GM10266 (cell line): ENCODE measurements at regions not wholly inside any gene's neighbourhood (a gene's known extent, or its start where the extent isn't known, plus 50 kb on each side); places are given as distances from the start of the nearest gene placed in this dataset.

ENCODE experiments used
- DNase-seq: peaks from one replicate; pipeline ENCODE4 v3.0.0; 2012; ENCODE audit errors: extremely low spot score
- TF ChIP-seq, protein P1 (sequence below): IDR thresholded peaks from 2 replicates; pipeline ENCODE4 v1.5.1; 2012; ENCODE audit warnings: mild to moderate bottlenecking, low read depth; ENCODE audit not compliant: control insufficient read depth, insufficient read depth; ENCODE audit errors: missing control alignments

DNA sequence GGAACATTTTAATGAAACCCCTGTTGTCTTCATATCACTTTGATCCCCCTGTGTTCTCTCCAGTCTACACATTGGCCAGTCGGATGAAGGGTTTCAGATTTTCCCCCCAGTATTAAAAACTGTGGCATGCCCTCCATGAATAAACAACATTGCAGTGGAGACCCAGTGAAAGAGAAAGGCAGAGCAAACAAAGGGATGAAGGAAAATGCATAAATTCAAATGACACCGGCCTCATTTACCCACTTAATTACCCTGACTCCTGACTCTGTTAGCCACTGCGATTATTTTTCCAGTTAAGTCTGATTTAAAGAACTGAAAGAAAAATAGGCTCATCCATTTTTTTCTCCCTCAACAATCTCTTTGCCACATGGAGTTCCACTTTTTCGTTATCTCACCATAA lies 569.2 kb downstream of the TFAP2B start:
- DNase-seq: no peak
- TF ChIP-seq, protein P1, sequence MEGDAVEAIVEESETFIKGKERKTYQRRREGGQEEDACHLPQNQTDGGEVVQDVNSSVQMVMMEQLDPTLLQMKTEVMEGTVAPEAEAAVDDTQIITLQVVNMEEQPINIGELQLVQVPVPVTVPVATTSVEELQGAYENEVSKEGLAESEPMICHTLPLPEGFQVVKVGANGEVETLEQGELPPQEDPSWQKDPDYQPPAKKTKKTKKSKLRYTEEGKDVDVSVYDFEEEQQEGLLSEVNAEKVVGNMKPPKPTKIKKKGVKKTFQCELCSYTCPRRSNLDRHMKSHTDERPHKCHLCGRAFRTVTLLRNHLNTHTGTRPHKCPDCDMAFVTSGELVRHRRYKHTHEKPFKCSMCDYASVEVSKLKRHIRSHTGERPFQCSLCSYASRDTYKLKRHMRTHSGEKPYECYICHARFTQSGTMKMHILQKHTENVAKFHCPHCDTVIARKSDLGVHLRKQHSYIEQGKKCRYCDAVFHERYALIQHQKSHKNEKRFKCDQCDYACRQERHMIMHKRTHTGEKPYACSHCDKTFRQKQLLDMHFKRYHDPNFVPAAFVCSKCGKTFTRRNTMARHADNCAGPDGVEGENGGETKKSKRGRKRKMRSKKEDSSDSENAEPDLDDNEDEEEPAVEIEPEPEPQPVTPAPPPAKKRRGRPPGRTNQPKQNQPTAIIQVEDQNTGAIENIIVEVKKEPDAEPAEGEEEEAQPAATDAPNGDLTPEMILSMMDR: no peak

DNA sequence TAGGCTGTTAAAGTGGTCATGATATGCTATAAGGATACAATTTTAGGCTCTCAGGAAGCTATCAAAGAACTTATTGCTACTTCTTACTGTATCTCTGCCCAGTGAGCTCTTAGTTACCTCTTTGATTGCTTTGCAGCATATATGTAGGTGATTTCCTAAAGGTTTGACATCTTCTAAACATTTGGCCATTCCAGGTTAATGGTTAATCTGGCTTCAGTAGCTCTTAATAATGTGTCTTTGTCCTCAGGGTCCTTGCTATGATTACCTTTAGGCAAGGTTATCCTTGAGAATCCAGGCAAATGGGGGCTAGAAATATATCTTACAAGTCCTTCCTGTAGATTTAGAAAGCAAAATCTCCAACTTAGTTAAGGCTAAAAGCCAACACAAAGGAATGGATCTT lies 575.4 kb downstream of the TFAP2B start:
- TF ChIP-seq, protein P1: no peak
- DNase-seq: no peak

- TF ChIP-seq, protein P1: no peak
Observed at GRCh38 chr6:51396583-51396982, 577.9 kb downstream of the TFAP2B start.

GRCh38 chr6:51398064-51398705 lies 579.5 kb downstream of the TFAP2B start:
- TF ChIP-seq, protein P1: no peak
- no peak for DNase-seq

More at GRCh38 chr6:51396583-51396982, 577.9 kb downstream of the TFAP2B start:
- no peak for DNase-seq

DNA sequence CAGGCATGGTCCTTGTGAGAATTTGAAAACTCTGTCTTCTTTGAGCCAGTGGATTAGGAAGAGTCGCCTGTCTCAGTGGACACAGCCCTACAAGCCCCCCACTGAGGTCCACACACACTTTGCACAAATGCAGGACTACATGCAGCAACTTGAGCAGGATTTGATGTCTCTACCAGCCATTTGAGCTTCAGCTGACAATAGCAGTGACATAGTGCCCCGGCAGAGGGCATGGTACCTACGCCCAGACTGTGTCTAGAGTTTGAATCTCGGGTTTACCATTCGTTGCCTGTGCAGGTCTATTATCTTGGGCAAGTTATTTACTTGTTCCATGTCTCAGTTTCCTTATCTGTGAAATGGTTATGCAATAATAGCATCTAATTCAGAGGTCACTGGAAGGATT lies 580.1 kb downstream of the TFAP2B start:
- TF ChIP-seq, protein P1: no peak
- DNase-seq: peak; percentile 12

DNA sequence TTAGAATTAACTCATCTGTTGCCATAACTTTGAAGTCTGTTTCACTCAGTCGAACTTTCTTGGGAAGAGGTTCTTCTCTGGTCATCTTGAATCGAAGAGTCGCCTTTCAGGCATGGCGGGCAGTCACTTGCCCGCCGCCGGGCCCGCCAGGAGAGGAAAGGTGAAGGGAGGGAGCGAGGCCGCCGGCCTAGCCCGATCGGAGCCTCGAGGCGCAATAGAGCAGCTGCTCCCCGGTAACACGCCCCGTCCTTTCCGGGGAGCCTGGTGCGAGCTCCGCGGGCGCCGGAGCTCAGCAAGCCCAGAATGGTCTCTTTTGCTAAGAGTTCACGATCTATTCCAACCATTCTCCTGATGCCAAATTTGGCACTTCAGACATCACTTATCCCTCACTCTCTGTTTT lies 591.8 kb downstream of the TFAP2B start:
- TF ChIP-seq, protein P1: no peak
- no peak for DNase-seq

DNA sequence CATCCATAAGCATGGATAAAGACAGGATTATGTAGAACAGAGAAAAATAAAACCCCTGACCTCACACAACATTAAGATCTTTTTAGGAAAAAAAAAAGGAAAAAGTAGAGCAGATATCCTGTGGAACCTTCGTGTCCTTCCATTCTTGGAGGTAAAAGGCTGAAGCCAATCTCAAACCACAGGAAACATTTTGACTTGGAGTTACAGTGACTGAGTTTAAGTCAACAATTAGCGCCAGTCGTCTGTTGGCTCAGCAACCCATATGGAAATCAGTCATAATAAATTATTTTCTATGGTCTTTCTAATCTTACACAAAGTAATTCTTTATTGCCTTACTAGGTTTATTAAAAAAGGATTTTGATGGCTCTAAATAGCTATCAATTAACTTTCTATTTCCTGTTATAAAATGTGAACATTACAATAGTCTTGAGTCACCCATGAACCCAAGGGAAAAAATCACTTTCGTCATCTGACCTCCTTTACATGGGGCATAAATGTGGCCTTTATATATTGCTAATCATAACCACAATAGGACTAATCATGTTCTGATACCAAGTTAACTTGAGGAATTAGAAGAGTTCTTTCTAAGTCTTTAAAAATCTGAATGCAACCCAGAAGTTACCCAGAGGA lies 592.9 kb downstream of the TFAP2B start:
- TF ChIP-seq, protein P1: no peak
- no peak for DNase-seq
